ENCODE measurements at regions not wholly inside any gene's neighbourhood (a gene's known extent, or its start where the extent isn't known, plus 50 kb on each side); places are given as distances from the start of the nearest gene placed in this dataset.

DNA sequence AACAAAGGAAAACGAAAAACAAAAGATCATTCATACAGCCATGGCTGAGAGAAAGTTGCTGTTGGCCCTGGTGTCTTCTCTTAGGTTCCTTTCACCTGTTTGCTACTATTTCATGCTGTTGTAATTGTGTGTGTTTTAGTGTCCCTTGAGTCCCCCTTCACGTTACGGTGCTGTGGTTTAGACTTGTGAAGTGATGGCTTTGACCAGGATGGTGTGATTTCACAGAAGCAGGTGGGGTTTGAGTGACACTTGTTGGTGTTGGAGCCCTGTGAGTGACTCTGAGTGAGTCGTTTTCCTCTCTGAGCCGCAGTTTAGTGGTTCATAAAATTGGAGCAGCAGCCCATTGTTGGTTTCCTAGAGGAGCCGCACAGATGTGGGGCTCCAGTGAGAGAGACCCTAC is 635.4 kb downstream of the VRK1 start:
- no peak for TF ChIP-seq POLR2A (IDR thresholded peaks at IDR 0.05)
- TF ChIP-seq, protein P1, sequence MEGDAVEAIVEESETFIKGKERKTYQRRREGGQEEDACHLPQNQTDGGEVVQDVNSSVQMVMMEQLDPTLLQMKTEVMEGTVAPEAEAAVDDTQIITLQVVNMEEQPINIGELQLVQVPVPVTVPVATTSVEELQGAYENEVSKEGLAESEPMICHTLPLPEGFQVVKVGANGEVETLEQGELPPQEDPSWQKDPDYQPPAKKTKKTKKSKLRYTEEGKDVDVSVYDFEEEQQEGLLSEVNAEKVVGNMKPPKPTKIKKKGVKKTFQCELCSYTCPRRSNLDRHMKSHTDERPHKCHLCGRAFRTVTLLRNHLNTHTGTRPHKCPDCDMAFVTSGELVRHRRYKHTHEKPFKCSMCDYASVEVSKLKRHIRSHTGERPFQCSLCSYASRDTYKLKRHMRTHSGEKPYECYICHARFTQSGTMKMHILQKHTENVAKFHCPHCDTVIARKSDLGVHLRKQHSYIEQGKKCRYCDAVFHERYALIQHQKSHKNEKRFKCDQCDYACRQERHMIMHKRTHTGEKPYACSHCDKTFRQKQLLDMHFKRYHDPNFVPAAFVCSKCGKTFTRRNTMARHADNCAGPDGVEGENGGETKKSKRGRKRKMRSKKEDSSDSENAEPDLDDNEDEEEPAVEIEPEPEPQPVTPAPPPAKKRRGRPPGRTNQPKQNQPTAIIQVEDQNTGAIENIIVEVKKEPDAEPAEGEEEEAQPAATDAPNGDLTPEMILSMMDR (IDR thresholded peaks at IDR 0.05), result no peak
- no peak for TF ChIP-seq EP300 (IDR thresholded peaks at IDR 0.05)
- TF ChIP-seq POLR2AphosphoS5 (IDR thresholded peaks at IDR 0.05), result no peak

Data from suprapubic skin (tissue), 4 donors.